NCI-H526 (cell line): ENCODE measurements at regions not wholly inside any gene's neighbourhood (a gene's known extent, or its start where the extent isn't known, plus 50 kb on each side); places are given as distances from the start of the nearest gene placed in this dataset.
"Not testable (repeated sequence)": the region's sequence is repeated elsewhere in the genome, so short reads cannot be mapped to it uniquely, and the experiment has no call there.

Experiments
- DNase-seq, 2 experiments: peaks; one replicate each; lab custom pipeline; 2025; lab: John Stamatoyannopoulos, UW

DNA sequence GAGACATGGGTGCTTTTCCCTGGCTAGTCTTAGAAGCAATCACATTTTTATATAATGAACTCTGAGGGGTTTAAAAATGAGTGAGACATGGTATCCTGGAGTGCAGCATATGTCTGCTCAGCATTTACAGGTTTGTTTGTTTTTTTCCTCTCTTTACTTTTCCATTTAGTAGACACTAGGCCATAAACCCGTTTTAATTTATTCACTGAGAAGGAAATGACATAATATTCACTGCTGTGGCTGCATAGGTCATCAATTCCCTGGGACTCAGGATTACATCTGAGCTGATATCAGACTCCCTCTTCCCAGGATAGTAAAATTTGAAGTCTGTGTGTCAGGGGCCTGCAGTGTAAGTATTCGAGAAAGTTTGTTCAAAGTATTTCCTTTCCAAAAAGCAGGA lies 178.9 kb upstream of the SPRY1 start:
- no peak for DNase-seq

DNA sequence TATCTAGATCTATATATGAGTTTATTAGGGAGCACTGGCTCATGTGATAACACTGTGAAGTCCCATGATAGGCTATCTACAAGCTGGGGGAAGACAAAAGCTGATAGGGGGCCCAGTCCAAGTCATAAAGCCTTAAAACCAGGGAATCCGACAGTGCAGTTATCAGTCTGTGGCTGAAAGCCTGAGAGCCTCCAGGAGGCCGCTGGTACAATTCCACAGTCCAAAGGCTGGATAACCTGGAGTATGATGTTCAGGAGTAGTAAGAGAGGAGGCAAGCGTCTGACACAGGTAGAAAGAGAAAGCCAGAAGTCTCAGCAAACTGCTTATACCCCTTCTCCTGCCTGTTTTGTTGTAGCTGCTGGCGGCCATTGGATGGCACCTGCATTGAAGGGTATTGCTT lies 177.6 kb upstream of the SPRY1 start:
- DNase-seq, result no peak

DNA sequence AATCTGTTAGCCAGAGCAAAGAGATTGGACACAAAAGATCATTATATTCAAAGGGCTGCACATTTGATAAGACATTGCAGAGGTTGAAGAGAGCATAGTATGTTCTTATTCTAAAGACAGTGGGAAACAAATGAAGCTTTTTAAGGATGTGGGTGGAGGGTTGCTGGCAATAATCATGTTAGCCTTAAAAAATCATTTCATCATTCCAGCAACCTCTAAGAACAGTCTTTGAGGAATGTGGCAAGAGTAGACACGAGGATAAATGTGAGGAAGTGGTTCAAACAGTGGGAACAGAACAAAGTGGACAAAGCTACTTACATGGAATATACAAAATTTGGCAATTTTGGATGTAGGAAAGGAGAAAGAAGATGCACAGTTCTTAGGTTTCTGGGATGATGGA lies 167.3 kb upstream of the SPRY1 start:
- no peak for DNase-seq

DNA sequence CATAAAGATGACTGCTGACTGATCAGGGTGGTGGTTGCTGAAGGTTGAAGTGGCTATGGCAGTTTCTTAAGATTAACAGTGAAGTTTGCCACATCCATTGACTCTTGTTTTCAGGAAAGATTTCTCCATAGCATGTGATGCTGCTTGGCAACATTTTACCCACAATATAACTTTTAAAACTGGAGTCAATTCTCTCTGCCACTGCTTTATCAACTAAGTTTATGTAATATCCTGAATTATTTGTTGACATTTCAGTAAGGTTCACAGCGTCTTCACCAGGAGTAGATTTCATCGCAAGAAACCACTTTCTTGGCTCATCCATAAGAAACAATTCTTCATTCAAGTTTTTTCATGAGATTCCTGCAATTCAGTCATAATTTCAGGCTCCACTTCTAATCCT lies 166.5 kb upstream of the SPRY1 start:
- DNase-seq, result no peak

DNA sequence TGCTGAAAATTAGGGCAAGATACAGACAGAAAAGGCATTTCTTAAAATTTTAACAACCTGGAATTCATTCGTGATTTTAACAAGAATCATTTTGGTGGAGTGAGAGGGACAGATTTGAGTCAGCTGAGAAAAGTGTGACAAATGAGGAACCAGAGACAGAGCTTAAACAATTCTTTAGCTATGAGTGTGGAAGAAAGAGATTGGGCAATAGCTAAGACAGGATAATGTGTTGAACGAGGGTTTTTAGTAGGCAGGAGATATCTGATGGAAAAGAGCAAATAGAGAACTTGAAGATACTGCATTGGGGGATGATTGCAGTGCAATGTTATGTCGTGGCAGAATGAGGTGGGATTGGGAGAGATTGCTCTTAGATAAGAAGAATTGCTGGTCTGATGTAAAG lies 164.2 kb upstream of the SPRY1 start:
- no peak for DNase-seq

DNA sequence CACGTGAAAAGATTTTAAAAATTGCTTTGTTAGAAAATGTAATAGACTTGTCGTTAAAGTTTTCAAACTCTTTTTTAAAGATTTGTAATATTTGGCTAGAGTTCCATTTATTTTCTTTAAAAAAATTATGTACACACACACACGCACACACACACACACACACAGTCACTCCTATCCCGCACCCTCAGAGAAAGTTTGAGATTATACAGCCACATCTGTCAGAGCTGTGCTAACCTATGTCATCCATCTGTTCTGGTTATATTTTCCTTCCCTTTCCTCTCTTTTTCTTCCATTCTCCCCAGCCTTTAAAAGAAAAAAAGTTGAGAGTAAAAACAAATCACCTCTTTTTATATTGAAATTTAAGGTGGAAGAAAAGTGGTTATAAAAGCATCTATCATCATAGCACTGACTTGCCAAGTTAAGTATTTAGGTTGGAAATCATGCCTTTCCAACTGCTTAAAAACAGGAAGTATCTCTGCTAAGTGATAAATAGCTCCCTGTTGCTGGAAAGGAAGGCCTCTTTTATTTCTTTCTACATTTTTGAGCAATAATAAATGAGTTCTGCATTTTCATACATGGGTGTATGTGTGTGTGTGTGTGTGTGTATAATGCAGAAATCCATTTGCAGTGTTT lies 163.3 kb upstream of the SPRY1 start:
- DNase-seq, result no peak

DNA sequence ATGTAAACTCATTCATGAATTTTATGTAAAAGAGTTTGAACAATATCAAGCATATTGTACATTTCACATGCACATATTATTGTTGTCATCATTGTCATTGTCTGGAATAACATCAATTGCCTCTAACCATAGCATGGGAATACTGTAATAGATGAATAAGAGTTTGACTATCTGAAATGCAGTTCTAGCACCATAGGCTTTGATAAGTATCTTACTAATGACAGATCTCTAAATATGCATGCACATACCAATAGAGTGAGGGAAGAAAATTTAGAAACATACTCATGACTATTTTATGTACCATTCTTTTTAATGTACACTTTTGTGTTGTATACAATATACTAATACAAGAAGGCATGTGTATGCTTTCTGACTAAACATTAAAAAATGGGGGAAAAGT lies 161.6 kb upstream of the SPRY1 start:
- no peak for DNase-seq

DNA sequence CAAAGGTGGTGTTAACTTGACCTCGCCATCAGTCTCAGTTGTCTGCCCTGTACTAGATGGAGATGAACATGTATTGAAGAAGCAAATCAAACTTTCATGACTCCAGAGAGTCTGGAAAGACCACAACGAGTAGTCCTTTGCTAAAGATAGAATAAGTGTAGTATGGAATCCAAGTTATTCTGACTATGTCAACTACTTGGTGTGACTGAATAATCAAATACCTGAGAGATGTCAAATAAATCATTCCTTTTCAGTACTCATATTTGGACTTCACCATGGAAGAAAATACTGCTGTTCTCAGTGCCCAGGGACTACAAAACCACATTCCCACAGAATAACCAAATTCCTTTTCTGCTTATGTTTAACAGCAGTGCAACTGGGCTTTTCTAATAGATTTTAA lies 161.2 kb upstream of the SPRY1 start:
- DNase-seq, result no peak

DNA sequence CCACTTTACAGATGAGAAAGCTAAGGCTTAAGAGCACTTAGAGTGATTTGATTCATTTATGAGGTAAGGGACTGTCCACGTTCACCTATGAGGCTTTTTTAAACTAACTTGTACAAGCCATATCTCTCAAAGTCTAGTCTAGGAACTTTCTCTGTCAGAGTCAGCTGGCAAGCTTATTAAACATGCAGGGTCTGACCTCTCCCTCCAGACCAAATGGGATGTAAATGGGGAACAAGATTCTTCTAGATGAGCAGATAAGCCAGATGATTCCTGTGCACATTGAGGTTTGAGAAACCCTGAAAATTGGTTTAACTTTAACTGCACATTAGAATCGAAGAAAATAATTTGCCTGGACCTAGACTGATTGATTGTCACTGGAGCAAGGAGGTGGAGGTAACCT lies 160.0 kb upstream of the SPRY1 start:
- no peak for DNase-seq

DNA sequence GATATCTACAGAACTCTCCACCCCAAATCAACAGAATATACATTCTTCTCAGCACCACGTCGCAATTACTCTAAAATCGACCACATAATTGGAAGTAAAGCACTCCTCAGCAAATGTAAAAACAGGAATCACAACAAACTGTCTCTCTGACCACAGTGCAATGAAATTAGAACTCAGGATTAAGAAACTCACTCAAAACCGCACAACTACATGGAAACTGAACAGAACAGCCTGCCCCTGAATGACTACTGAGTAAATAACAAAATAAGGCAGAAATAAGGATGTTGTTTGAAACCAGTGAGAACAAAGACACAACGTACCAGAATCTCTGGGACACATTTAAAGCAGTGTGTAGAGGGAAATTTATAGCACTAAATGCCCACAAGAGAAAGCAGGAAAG lies 156.3 kb upstream of the SPRY1 start:
- not testable (repeated sequence) for DNase-seq

DNA sequence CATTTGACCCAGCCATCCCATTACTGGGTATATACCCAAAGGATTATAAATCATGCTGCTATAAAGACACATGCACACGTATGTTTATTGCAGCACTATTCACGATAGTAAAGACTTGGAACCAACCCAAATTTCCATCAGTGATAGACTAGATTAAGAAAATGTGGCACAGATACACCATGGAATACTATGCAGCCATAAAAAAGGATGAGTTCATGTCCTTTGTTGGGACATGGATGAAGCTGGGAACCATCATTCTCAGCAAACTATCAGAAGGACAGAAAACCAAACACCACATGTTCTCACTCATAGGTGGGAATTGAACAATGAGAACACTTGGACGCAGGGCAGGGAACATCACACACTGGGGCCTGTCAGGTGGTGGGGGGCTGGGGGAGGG lies 153.4 kb upstream of the SPRY1 start:
- not testable (repeated sequence) for DNase-seq

DNA sequence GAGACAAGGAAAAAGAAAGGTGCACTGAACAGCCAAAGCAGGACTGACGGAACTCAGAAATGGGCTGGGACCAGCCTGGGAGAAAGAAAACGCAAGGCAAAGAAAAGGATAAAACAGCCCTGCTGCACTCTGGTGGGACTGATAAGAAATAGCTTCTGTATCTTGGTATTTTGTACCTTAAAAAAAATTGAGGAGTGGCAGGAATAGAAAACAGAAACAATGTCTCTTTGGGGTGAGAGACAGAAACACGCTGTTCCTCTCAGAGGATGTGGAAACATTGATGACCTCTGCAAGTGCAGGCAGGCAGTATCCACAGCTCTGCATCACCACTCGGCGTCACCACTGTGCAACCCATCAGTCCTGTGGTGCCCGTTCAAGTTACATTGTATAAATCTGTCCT lies 152.5 kb upstream of the SPRY1 start:
- peak in 1 of 2 experiments; percentile 3 for DNase-seq

DNA sequence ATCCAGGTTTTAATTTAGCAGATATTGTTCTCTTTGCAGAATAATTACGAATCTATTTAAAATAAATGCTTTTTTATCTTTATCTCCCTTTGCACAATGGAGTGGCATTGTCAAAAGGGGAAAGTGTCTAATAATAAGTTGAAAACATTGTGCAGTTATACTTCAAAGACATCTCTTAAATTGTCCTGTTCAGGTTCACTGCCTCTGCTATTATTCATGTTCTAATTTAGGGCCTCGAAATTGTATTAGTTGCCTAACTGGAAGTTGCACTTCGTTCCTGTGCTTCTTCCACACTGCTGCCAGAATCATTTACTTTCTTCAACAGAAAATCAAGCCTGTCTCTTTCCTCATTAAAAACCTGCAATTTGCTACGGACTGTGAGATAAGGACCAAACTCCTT lies 150.5 kb upstream of the SPRY1 start:
- DNase-seq, result no peak

DNA sequence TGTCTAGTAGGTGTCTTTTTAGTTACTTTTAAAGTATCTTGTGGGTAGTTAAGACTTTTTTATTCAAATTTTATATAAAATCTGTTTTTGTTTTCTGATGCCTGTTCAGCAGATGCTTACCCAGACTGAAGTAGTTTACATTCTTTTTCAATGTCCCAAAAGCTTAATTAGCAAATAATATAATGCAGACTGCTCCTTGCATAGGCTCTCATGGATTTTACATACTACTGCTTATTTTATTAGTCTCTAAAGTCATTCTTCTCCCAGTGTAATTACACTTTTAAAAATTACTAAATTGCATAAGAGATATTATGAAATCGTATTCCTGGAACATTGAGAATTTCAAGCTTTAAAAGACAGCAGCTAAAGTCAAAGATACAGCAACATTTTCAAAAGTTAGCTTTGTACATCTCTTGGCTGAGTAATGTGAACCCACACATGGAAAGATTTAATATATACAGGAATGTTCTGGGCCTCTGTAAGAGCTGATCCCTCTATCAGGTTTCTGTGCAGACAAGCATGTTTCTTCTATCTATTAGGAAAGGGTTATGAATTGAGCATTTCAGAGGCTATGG lies 148.4 kb upstream of the SPRY1 start:
- DNase-seq, result no peak

DNA sequence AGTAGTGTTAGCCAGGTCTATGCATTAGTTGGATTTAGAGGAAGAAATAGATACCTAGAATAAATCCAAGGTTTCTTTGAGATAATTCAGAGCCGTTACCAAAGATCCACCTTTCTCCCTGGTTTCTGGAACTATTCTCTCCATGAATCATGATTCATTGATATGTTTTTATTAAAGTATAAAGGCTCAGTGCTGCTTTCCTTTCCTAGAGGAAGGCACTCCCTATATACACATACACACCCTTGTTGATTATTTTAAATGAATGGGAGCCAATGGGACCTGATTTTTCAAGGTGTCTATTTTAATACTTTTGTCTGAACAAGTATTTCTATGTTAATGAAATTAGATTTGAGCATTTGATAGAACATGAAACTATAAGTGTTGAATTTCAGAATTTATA lies 146.8 kb upstream of the SPRY1 start:
- no peak for DNase-seq

DNA sequence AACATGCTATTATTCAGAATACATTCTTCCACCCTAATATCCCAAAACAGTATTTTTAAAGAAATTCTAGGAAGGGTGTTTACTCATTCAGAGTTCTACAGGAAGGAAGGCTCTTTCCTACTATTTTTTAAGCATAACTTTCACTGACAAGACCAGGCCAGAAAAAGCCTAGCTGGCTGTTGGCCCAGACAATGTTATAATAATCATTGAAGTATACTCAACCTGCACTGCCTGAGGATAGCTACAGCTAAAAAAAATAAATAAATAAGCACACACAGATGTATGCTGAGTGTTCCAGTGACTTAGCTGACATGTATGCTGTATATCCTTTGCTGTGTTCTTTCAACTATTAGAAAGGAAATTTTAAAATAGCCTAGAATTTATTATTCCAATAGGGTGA lies 145.8 kb upstream of the SPRY1 start:
- no peak for DNase-seq

DNA sequence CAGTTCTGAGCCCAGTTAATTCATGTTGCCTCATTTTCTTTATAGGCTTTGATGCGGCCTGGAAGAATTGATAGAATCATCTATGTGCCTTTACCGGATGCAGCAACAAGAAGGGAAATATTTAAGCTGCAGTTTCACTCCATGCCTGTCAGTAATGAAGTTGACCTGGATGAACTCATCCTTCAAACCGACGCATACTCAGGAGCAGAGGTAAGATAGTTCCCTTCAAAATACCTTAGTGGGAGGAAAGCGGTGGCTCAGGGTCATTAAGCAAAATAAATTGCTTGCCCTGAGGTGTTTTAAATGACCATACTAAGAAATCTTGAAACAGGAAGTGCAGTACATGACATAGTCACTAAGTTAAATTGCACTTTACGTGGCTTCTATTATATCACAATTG lies 140.6 kb upstream of the SPRY1 start:
- no peak for DNase-seq

DNA sequence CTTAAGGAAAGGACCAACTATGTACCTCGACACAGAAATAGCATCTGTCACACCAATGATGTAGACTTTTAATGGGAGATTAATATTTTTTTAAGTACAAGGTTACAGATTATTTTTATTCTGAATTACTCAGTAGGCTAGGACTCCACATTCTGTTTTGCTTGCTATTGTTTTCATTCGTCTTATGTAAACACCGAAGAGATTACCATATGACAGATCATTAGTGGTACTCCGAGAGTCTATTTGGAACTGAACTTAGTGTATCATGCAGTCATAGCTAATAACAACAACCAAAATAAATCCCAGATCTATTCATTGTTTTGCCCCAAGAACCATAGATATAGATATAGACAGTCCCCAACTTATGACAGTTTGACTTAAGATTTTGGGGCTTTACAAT lies 139.7 kb upstream of the SPRY1 start:
- DNase-seq, result no peak

DNA sequence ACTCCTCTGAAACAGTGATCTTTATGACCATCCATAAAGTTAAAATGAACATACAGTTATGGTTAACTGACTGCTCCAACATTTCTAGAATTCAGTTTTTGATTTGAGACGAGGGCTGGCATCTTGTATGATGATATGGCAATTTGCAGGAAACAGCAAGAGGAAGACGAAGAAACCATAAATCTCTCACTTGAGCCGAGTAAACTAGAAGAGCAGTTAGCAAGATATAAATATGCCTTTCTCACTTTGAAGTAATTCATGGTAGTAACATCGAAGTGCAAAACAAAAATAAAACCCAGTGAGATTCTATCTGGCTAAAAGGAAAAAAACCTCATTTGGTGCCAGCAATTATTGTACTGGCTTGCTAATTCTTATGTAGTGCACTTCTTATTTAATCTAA lies 139.0 kb upstream of the SPRY1 start:
- no peak for DNase-seq

DNA sequence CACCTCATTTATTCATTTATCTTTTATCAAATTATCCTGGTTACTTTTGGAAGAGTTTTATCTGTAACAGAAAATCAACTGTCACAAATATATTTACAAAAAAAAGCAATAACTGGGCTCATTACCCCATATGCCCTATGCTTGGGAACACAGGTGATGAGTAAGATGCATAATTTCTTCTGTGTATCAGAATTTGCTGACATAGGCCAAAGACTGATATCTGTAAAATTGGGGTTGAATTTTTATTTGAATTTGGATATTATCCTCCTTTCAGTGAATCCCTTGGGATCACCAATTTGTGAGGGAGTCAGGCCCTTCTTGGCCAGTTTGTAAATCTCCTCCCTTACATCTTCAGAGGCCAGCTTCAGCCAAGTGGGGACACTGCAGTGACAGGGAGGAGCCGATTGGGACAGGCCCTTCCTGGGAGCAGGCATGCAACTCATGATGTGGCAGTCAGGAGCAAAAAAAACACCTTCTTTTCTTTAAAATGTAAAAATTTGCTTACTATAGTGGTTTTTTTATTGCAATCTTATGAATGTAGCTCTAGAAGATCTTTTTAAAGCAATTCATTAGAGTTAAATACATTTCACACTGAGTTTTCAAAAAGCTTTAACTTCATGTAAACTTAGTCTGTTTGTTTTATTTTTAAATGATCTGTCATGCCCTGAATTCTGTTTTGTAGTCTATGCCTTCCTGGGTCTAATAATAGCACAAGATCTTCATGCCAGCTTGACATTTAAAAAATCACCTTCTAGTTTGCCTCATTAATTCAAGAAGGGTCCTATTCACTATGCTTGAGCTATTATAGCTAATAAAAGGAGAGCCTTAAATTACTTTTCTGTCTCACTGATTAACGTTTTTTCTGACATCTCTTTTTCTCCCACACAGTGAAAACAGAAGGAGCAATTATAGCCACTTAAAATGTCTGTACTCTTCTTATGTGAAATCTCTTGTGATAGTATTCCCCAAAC lies 136.6 kb upstream of the SPRY1 start:
- no peak for DNase-seq

DNA sequence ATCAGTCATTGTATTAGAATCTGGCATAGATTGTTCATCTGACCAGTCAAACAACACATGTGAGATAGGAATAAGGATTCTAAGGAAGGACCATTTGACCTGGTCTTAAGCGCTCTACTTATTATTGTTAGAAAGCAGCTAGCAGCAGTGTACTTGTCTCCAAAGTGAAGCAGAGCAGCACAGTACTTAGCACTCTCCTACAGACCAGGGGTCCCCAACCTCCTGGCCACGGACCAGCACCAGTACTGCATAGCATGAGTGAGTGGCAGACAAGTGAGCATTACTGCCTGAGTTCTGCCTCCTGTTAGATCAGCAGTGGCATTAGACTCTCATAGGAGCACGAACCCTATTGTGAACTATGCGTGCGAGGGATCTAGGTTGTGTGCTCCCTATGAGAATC lies 135.9 kb upstream of the SPRY1 start:
- no peak for DNase-seq

DNA sequence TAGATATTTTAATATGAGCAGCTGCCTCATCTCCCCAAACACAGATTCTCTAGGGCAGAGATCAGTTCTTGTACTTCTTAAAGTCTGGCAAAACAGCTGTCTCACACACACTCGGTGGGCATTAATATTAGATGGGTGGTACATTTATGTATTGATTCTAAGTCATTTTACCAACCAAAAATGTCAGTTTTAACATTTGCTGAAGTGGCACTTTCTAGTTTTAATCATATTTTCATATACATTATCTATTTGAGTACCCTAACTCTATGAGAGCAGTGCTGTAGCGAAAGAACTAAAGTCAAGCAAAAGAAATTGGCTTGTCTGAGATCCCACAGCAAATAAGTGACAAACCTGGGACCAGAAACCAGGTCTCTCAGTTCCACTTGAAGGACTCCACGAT lies 134.5 kb upstream of the SPRY1 start:
- DNase-seq, result no peak

DNA sequence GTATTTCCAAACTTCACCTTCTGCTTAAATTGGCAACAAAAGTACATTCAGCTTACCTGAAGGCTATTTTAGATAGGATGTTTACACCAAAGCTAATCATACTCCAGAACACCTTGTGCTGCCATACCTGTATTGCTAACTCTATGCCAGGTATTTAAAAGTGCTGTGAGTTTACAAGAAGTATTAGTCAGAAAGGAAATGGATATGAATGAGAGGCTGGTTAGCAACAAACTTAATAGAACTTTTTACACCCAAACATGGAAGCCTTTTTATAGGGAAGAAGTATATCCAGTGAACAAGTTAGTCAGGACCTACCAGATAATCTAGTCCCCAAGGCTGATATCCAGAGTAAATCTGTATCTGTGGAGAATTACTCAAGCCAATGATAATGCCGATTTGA lies 131.2 kb upstream of the SPRY1 start:
- no peak for DNase-seq
